ENCODE measurements at regions not wholly inside any gene's neighbourhood (a gene's known extent, or its start where the extent isn't known, plus 50 kb on each side); places are given as distances from the start of the nearest gene placed in this dataset.
"Not testable (repeated sequence)": the region's sequence is repeated elsewhere in the genome, so short reads cannot be mapped to it uniquely, and the experiment has no call there.

GRCh38 chr3:152768478-152768877, 66.5 kb upstream of the P2RY1 start:
- DNase-seq (ENCODE audit: low read depth) = no peak
- TF ChIP-seq, protein P1, sequence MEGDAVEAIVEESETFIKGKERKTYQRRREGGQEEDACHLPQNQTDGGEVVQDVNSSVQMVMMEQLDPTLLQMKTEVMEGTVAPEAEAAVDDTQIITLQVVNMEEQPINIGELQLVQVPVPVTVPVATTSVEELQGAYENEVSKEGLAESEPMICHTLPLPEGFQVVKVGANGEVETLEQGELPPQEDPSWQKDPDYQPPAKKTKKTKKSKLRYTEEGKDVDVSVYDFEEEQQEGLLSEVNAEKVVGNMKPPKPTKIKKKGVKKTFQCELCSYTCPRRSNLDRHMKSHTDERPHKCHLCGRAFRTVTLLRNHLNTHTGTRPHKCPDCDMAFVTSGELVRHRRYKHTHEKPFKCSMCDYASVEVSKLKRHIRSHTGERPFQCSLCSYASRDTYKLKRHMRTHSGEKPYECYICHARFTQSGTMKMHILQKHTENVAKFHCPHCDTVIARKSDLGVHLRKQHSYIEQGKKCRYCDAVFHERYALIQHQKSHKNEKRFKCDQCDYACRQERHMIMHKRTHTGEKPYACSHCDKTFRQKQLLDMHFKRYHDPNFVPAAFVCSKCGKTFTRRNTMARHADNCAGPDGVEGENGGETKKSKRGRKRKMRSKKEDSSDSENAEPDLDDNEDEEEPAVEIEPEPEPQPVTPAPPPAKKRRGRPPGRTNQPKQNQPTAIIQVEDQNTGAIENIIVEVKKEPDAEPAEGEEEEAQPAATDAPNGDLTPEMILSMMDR (conservative IDR thresholded peaks at IDR 0.05; ENCODE audit: low read depth, low read length) = no peak

DNA sequence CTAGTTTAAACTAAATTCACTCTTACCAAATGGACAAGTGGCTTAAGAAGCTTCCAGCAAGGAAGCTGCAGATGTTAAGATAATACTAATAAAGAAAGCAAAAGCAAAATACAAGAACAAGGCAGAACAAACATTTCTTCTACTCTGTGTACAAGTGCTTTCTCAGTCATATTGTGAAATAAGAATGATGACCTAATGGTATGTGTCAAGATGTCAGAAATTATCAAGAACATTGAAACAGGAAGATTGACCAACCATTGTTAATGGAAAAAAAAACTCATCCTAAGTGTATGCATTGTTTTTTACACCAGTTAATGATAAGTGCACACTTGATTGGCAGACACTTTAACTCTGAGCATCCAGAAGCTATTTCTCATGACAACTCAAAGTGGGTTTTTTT, 65.4 kb upstream of the P2RY1 start:
- no peak overlapping the region for H3K4me3 ChIP-seq (ENCODE audit: low read length)
- TF ChIP-seq, protein P1 (conservative IDR thresholded peaks at IDR 0.05; ENCODE audit: low read depth, low read length) = no peak
- DNase-seq (ENCODE audit: low read depth) = no peak

More at GRCh38 chr3:152768478-152768877, 66.5 kb upstream of the P2RY1 start:
- H3K4me3 ChIP-seq (ENCODE audit: low read length) = no peak overlapping the region

- DNase-seq (ENCODE audit: low read depth) = no peak
- TF ChIP-seq, protein P1 (conservative IDR thresholded peaks at IDR 0.05; ENCODE audit: low read depth, low read length) = no peak
These were observed 64.6 kb upstream of the P2RY1 start for GRCh38 chr3:152770296-152770695.

DNA sequence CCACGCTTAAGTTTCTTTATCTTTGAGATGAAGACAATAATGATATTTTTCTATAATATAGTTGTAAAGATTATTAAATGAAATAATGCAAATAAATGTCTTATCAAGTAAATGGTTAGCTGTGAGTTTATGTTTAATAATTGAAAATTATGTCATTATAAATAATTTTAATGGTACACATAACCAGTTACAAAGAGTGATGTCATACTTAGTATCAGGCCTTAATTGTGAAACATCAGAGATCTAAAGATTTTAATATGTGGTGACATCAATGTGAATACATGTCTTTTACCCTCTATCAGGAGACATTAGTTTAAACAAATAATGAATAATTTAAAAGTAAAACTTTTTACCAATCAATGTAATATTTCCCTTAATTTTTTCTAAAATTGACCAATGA, 63.8 kb upstream of the P2RY1 start:
- no peak for DNase-seq (ENCODE audit: low read depth)
- no peak overlapping the region for H3K4me3 ChIP-seq (ENCODE audit: low read length)
- TF ChIP-seq, protein P1 (conservative IDR thresholded peaks at IDR 0.05; ENCODE audit: low read depth, low read length) = no peak

More at GRCh38 chr3:152770296-152770695, 64.6 kb upstream of the P2RY1 start:
- H3K4me3 ChIP-seq (ENCODE audit: low read length) = no peak overlapping the region

DNA sequence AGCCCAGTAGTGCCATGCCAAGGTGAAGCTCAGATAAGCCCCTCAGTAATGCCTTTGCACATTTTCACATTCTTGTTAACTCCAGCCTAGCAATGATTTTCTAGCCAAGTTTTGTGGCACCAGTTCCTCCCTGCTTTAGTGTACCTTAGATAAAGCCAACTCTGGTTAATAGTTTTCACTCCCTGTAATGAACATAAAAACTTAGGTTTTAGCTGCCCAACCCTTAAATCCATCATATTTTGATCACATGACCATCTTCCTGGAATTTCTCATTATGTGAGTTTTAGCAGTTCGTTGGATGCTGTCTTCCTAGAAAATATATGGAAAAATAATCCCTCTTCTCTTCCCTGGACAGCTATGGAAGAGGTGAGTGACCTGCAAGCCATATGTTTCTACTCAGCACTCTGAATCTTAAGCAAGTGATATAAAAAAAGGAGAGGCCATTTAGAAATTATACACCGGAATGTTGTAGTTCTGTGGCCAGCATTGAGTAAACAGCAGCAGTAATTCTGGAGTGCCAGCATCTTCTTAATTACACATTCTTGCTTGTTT, 62.2 kb upstream of the P2RY1 start:
- TF ChIP-seq, protein P1 (conservative IDR thresholded peaks at IDR 0.05; ENCODE audit: low read depth, low read length) = no peak
- H3K4me3 ChIP-seq (ENCODE audit: low read length) = no peak overlapping the region
- peak; percentile 30 for DNase-seq (ENCODE audit: low read depth)

GRCh38 chr3:152773633-152774032, 61.3 kb upstream of the P2RY1 start:
- no peak for DNase-seq (ENCODE audit: low read depth)
- TF ChIP-seq, protein P1 (conservative IDR thresholded peaks at IDR 0.05; ENCODE audit: low read depth, low read length) = no peak
- no peak overlapping the region for H3K4me3 ChIP-seq (ENCODE audit: low read length)

DNA sequence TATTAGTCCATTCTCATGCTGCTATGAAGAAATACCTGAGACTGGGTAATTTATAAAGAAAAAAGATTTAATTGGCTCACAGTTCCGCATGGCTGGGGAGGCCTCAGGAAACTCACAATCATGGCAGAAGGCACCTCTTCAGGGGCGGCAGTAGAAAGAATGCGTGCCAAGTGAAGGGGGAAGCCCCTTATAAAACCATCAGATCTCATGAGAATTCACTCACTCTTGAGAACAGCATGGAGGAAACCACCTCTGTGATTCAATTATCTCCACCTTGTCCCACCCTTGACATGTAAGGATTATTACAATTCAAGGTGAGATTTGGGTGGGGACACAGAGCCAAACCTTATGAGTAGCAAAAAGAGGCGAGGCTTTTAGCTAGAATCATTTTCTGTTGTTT, 60.7 kb upstream of the P2RY1 start:
- not testable (repeated sequence) for H3K4me3 ChIP-seq (ENCODE audit: low read length); DNase-seq (ENCODE audit: low read depth)
